Kasumi-1 (cell line): ENCODE measurements at regions not wholly inside any gene's neighbourhood (a gene's known extent, or its start where the extent isn't known, plus 50 kb on each side); places are given as distances from the start of the nearest gene placed in this dataset.
"Not testable (repeated sequence)": the region's sequence is repeated elsewhere in the genome, so short reads cannot be mapped to it uniquely, and the experiment has no call there.

Experiments
- DNase-seq, 2 experiments: peaks; one replicate each; lab custom pipeline; 2025; lab: John Stamatoyannopoulos, UW

DNA sequence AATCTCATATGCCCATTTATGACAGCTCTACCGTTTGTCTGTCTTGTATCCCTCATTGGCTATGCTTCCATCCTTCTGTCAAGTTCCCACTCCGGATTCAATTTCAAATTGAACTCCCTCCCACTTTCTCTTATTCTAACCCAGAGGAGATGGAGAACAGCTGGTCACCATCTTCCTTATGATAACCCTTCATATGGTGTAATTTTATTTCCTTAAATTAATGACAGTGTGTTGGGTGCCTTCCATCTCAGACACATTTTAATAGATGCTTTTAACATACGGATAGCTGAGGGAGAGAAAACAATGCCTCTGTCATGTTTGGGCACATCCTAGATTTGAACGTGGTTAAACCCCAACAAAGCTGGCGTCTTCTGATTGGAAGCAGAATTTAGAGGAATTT, 103.0 kb upstream of the PLXNA2 start:
- no peak for DNase-seq

DNA sequence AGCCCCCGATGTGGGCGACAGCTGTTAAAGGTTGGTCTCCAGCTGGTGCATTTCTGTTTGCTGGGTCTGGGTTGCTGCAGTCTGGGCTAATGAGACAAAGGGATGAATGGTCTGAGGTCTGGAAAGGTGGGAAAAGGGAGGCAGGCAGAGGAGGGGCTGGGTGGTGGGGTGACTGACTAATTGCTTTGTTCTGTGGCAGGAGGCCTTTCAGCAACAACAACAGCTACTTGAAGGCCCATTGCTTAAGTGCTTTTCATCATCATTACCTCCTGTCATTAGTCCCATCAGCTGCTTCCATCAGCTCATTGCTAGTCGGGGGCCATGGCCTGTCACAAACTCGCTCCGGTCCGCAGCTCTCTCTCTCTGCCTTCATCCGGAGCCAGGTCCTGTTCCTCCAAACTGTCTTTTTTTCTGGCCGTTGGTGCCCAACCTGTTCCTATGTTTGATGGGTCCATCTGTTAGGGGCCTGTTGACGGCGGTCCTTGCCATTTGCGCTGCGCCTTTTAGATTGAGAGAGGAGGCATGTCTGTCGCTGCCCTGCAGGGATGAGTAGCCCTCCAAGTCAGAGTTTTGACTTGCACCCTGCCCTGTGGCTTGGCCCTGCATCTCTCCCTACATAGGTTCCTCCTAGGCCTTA, 105.6 kb upstream of the PLXNA2 start:
- no peak for DNase-seq

DNA sequence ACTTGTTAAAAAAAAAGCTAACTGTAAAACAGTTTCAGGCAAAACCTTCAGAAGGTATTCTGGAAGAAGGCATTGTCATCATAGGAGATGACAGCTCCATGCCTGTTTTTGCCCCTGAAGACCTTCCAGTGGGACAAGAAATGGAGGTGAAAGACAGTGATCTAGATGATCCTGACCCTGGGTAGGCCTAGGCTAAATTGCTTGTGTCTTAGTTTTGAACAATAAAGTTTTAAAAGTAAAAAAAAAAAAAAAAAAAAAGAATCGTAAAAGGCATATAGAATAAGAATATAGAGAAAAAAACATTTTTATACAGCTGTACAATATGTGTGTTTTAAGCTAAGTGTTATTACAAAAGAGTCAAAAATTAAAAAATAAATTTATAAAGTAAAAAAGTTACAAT, 106.6 kb upstream of the PLXNA2 start:
- no peak for DNase-seq

DNA sequence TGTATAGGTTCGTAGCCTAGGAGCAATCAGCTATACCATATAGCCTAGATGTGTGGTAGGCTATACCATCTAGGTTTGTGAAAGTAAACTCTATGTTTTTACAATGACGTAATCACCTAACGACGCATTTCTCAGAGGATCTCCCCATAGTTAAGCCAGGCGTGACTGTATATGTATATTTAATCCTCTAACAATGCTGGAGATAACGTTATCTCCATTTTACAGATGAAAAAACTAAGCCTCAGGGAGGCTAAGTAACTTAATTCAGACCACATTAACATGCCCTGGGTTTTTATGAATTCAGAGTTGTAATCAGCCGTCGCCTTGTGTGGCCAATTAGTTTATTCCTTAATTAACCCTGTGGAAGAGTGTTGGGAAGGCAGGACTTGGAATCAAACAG, 107.7 kb upstream of the PLXNA2 start:
- DNase-seq = no peak

DNA sequence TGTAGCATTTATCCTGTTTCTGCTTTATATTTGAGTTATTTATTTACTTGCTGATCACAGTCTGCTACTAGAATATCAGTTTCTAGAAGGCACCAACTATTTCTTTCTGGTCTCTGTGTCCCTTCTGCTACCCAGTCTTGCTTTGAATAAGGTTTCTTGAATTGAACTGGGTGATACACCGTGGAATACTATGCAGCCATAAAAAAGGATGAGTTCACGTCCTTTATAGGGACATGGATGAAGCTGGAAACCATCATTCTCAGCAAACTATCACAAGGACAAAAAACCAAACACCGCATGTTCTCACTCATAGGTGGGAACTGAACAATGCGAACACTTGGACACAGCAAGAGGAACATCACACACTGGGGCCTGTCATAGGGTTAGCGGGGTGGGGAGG, 109.6 kb upstream of the PLXNA2 start:
- DNase-seq = not testable (repeated sequence)

DNA sequence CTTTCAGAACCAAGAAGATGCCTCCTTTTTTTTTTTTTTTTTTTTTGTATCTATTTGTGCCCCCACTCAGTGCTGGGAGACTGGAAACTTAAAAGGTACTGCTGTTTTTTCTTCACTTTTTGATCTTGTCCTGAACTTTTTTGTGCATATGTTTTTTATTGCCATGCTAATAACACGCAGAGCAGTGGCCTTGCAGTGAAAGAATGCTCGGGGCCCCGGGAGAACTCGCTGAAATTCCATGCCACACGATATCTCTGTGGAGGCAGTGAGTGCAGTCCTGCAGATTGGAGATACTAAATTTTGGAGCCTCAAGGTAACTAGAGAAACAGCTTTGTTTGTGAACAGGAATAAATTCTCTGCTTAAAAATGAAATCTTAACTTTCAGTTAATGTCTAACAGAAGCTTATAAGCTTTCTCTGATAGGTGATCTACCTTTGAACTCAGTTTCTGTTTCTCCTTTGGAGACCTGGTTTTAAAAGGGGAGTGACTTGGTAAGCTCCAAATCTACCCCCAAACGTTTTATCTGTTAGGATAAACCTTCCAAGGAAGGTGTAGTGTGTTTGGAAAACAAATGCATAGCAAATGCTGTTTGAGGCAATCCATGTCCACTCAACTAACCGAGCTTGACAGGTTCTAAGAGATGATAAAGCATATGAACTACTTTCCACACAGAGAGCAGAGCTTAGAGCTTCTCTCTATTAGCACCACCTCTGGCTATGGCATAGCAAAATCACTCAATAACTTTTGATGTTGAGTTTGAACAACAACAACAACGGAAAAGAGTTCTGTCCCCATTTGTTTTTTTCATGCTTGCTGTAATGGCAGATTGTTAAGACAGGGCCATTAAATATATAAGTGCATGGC, 113.7 kb upstream of the PLXNA2 start:
- DNase-seq = no peak

DNA sequence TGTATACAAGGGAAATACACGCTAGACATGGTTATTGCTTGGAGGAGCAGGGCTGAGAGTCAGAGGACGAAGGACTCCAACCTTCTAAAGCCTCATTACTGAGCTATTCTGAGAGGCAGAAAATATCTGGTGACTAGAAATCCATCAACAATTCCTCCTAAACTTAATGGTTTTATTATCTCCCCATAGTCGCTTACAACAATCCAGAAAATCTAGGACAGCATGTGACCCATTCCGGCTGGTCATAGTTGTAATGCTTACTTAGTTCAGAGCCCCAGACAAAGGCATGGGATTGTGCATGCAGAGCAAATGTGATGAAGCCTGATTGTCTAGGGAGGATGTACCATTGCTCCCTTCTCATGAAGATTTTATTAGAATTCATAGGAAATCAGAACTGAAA, 114.5 kb upstream of the PLXNA2 start:
- no peak for DNase-seq

DNA sequence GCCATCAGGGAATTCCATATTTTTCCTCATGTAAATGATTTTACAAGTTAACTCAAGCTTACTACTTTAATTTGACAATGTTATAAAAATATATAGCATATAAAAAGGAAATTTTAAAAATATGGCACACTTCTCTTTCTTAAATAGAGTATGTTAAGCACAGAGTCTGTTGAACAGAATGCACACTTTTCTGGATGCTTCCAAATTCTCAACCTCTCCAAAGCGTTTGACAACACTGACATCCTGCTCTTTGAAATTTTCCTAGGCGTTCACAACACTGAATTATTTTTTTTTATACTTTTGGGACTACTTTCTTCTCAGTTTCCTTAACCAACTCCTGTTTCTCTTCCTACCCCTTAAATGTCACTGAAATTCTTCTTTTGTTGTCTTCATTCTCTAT, 117.8 kb upstream of the PLXNA2 start:
- DNase-seq = no peak

DNA sequence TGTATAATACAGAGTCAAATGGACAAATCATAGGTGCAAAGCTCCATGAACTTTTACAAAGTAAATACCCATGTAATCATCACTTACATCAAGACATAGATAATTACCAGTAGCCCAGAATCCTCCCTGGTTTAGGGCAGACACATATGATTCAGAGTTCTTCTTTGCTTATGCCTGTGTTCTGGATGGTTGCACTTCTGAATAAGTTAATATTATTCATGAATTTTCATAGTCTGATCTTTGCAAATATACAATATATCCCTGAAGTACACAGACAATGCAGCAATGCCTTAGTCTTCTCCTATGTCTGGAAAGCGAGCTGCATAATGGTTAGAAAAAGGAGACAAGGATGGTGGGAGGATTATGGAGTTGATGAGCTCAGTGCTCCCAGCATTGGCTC, 122.4 kb upstream of the PLXNA2 start:
- no peak for DNase-seq

DNA sequence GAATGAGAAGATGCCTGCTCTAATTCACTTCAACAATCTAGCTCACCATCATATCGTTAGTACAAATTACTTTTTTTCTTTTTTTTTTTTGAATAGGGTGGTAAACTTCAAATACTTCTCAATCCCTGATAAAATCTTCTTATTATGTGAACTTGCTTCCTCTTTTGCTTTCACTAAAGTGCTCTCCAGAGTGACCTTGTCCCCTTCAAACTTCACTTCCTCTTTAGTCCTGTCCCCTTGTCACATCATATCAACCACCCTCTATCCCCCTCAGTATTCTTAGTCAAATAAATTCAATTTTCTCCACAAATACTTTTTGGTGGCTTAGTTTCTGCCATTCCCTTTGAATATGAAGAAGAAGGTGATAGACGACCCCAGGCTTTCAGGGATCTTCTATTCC, 124.9 kb upstream of the PLXNA2 start:
- peak in 1 of 2 experiments; percentile 1 for DNase-seq

DNA sequence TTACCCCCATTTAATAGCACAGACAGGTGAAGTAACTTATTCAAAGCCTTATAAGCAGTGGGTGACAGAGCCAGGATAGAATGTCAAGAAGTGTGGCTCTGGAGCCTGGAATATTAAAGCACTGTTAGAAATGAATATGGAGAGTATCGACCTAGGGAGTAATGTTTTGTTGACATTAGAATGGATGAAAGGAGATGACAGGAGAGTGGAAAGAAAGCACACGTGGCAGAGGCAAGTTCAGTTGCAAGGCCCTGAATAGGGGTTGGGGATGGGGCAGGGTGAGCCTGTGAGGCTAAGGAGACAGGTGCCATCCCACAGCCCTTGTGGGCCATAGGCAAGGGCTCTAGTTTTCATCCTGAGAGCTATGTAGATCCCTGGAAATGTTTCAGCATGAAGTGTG, 125.5 kb upstream of the PLXNA2 start:
- DNase-seq = no peak

DNA sequence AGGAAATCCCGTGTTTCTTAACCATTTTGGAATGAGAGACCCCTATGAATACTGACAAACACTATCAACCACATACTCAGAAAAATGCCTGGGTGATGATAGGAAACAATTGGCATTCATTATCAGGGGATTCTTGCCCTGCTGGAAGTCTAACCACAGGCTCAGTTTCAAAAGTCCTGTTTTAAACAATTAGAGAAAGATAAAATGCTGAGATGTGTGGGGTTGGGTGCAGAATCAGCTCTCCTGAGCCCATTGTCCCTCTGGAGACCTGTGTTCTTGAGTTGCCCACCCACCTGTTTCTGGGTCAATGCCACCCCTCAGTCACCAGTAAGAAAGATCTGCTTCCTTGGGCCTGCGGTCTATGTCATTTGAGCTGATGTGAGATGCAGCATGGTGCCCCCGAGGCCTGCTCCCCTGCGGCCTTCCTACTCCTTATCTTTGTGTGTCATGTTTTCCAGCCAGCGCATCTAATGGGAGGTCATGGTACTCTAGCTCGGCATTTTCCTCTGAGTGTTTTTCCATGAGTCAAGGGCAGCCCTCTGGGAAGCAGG, 130.3 kb upstream of the PLXNA2 start:
- no peak for DNase-seq

DNA sequence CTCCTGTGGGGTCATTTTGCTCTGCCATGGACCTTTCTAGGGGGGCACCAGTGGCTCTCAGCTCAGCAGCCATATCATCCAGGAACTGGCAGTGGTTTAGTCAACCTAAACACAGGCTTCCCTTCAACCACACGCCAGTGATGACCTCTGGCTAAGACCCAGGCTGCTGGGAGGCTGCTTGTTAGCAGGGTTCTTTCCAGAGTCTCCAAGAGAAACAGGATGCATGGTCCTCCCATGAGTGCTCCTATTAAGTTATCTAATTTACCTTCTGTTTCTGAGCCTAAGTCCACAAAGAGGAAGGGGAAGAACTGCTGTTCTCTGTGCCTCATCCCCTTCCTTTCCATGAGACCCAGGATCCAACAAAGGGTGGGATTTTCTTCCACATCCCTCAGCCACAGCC, 137.3 kb upstream of the PLXNA2 start:
- no peak for DNase-seq

DNA sequence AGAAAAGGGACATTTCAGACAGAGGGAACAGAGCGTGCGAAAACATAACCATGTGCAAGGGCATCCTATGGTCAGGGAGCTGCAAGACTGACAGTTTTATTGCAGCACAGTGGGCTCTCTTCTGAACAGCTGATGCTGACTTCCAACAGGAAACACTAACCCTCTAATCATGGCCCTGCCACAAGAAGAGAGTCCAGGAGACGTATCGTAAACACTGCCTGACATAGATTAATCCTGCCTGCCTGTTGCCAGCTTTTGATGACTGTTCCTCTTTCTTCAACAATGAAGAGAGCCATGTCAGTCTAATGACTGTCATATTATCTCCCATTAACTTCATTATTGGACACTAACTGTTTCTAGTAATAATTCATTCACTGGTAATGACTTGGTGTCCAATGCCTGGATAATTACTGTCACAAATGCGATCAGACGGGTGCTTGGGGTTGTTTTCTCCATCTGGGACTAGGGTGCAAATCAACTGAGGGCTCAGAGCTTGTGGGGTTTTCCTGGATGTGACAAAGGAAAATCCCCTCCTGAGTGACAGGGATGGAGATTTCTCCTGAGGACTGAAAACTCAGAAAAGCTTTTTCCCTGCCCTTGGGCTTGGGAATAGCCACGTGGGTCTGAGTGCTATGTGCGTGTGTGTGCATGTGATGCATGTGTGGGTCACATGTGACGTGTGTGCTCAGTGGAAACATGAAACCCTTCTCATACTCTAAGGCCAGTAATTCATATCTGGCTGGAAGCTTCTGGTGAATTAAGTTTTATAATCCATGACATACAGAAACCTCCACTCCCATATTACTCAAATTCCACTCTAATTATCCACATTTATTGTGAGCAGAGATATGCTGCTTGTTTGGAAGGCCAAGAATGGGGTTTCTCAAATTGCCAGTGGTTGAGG, 144.0 kb upstream of the PLXNA2 start:
- DNase-seq = no peak

DNA sequence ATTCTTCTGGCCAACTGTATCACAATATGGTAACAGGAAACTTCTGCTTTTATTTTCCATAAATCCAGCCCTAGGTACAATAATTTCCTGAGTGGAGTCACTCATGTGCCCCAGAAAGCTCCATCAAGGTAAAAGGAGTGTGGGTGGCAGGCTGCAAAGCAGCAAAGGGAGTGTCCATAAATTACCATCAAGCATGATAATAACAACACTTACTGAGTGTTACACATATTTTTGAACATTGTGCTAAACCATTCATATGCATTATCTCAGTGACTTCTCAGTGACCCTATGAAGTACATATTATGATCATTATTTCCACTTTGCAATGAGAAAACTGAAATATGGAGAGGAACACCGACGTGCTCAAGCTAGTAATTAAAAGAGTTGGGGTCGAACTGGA, 149.2 kb upstream of the PLXNA2 start:
- DNase-seq = no peak

DNA sequence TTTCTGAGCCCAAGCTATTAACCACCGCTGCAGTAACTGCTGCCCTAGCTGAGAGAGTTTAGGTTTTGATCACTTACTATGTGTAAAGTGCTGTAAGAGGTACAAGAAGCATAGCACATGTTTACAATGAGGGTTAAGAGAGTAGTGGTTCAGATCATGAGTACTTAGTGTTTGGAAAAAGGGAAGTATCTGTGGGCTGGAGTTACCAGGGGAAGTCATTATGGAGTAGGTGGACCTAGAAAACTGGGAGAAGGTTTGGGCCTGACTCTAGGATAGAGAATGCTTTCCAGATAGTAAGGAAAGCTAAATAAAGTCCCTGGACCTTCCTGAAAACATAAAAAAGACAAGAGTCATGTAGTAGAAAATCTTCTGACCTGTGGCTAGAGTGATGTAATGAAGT, 149.6 kb upstream of the PLXNA2 start:
- no peak for DNase-seq

DNA sequence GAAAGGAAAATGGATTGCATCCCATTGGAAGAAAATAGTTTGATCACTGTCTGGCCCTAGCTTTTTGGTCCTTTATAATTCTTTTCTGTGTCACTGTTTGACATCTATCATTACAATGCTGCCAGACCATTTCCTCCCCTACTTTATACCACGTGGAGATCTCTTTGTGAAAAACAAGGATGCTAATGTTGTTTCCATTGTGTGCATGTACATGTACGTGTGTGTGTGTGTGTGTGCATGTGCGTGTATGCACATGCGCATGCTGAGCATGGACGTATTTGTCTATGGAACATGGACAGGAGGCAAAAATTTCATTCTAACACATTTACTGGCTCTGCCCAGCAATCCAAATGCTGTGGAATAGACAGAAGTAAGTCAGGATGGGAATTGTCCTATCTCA, 153.1 kb upstream of the PLXNA2 start:
- DNase-seq = no peak

DNA sequence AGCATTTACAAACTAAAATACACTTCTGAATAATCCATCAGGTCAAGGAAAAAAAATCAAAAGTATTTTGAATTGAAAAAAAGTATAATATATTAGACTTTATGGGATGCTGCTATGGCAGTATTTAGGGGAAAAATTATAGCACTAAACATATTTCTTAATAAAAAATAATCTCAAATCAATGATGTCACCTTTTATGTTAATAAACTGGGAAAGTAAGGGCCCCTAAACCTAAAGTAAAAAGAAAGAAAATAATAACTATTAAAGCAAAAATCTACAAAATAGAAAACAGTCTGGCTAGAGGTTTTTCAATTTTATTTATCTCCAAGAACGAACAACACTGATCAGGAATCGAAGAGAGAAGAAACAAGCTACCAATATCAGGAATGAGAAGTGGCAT, 160.8 kb upstream of the PLXNA2 start:
- DNase-seq = no peak

DNA sequence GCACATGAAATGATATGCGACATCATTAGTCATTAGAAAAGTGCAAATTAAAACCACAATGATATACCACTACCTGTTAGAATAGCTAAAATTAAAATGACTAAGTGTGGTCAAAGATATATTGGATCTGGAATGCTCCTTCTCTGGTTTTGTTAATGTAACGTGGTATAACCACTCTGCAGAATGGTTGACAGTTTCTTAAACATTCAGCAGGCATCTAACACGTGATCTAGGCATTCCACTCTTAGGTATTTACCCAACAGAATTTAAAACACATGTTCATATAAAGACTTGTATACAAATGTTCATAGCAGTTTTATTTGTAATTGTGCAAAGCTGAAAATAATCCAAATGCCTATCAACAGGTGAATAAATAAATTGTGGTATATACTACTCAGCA, 165.0 kb upstream of the PLXNA2 start:
- DNase-seq = no peak

DNA sequence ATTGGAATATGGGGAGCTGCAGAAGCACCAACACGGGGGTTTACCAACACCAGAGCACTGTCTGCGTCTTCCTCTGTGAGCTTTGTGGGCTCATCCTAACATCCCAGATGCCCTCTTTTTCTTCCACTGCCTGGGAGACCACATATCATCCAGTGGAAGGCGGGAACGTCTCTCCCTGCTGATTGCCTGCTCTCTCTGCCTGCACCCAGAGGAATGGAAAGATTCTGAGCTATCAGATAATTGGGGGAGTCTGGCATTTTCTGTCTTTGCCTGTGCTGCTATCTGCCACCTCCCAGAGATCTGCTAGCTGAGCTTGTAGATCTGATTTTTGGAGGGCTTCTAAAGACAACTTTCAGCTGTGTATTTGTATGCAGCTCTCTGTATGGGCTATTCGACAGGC, 166.2 kb upstream of the PLXNA2 start:
- no peak for DNase-seq

DNA sequence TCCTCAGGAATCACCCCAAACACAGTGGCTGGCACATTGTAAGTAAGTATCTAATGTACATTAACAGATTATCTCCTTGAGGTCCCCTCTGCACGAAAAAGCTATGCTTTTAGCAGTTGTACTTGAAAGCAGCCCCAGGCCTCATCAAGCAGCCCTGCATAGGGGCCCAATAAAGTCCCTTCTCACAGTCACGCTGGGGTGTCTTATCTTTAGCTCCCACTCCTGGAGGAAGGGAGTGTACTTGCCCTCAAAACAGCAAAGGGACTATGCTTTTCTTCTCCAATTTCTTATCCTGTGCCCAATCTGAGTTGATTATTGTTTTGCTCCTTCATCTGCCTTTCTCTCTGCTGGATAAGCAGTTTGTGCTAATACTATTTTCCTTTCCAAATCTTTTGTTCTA, 168.8 kb upstream of the PLXNA2 start:
- no peak for DNase-seq

DNA sequence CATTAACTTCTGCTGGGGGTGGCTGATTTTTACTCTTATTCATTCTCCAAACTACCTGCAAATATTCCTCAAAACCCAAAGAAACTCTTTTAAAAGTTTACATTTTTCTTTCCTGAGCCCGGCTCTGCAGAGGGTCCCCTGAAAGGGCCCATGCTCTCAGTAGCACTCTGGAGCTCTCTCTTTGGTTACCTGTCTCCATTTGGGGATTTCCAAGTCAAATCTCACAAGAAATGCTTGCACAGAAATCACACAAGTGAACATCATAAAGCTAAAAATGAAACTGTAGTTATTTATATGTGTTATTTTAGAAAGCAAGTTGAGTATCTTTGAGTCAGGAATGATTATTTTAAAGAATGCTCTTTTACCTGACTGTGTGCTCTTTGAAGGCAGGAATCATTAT, 174.5 kb upstream of the PLXNA2 start:
- DNase-seq = no peak
